GM23338 (cell line): ENCODE measurements at regions not wholly inside any gene's neighbourhood (a gene's known extent, or its start where the extent isn't known, plus 50 kb on each side); places are given as distances from the start of the nearest gene placed in this dataset.

ENCODE experiments used
- CREB1 ChIP-seq: fragments of 250-450 bp; sonication (Bioruptor Pico); IDR thresholded peaks from 2 replicates; pipeline ENCODE4 v1.5.0; 2020; ENCODE audit warnings: low read depth, mild to moderate bottlenecking, moderate library complexity
- CTCF ChIP-seq, 2 experiments: fragments of 200-600 bp in 1 of 2; sonication (generic) in 1 of 2; conservative IDR thresholded peaks; 2 replicates each; pipeline versions ENCODE4 v1.5.1 to v1.6.1; 2016 to 2017; ENCODE audit warnings: antibody characterized with exemption in 2 of 2, low read depth in 2 of 2, mild to moderate bottlenecking in 2 of 2, moderate library complexity in 1 of 2
- ETS1 ChIP-seq: IDR thresholded peaks from 2 replicates; pipeline ENCODE4 v1.6.1; 2016; ENCODE audit warnings: antibody characterized with exemption
- EZH2 ChIP-seq: fragments of 200-600 bp; sonication (generic); IDR thresholded peaks from one replicate; pipeline ENCODE4 v1.8.0; 2017; ENCODE audit warnings: antibody characterized with exemption, mild to moderate bottlenecking, low read depth; ENCODE audit not compliant: unreplicated experiment
- EZH2phosphoT487 ChIP-seq: fragments of 200-600 bp; sonication (generic); IDR thresholded peaks from one replicate; pipeline ENCODE4 v1.8.1; 2018; ENCODE audit warnings: antibody characterized with exemption; ENCODE audit not compliant: unreplicated experiment
- JUNB ChIP-seq: IDR thresholded peaks from one replicate; pipeline ENCODE4 v1.6.1; 2016; ENCODE audit warnings: antibody characterized with exemption; ENCODE audit not compliant: unreplicated experiment
- POLR2AphosphoS5 ChIP-seq: IDR thresholded peaks from 2 replicates; pipeline ENCODE4 v1.6.1; 2016; ENCODE audit warnings: antibody characterized with exemption, low read depth
- REST ChIP-seq: IDR thresholded peaks from one replicate; pipeline ENCODE4 v1.6.1; 2018; ENCODE audit warnings: antibody characterized with exemption; ENCODE audit not compliant: unreplicated experiment
- STAT1 ChIP-seq: IDR thresholded peaks from one replicate; pipeline ENCODE4 v1.6.1; 2016; ENCODE audit warnings: antibody characterized with exemption; ENCODE audit not compliant: unreplicated experiment
- ZNF331 ChIP-seq: fragments of 250-450 bp; sonication (Bioruptor Pico); IDR thresholded peaks from 2 replicates; pipeline ENCODE4 v1.5.0; 2020; ENCODE audit warnings: low read depth, mild to moderate bottlenecking, moderate library complexity
- ZNF462 ChIP-seq: fragments of 250-450 bp; sonication (Bioruptor Pico); IDR thresholded peaks from 2 replicates; pipeline ENCODE4 v1.5.0; 2020; ENCODE audit warnings: mild to moderate bottlenecking, moderate library complexity

- no peak for TF ChIP-seq CTCF (conservative IDR thresholded peaks at IDR 0.05; ENCODE audit: low read depth in 2 of 2)
- TF ChIP-seq POLR2AphosphoS5 = no peak
- no peak for TF ChIP-seq EZH2
- no peak for TF ChIP-seq EZH2phosphoT487
- no peak for TF ChIP-seq REST
- no peak for TF ChIP-seq ZNF331 (CRISPR knock-in tag)
- no peak for TF ChIP-seq CREB1 (CRISPR knock-in tag)
- no peak for TF ChIP-seq STAT1
- TF ChIP-seq ZNF462 (CRISPR knock-in tag) = no peak
- TF ChIP-seq JUNB = no peak
- no peak for TF ChIP-seq ETS1
These were observed 1339.0 kb upstream of the CITED2 start for GRCh38 chr6:140713495-140713894.
